ENCODE measurements at regions not wholly inside any gene's neighbourhood (a gene's known extent, or its start where the extent isn't known, plus 50 kb on each side); places are given as distances from the start of the nearest gene placed in this dataset.

DNA sequence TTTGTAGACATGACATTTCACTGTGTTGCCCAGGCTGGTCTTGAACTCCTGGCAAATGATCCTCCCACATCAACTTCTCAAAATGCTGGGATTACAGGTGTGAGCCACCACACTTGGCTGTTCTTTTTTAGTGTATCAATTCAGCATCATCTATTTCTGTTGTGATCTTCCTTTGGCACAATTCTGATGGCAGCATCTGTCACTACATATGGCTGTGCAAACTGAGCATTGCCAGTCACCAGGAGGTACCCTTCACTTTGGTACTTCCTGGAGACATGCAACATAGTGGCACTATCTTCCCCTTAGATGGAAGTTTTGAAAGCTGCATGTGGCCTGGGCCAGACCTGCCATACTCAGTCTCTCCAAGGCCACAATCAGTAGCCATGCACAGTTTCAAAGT, 467.1 kb upstream of the TMPO start:
- TF ChIP-seq CTCF (IDR thresholded peaks at IDR 0.05; ENCODE audit: poor library complexity, severe bottlenecking) (no peak), EP300 (conservative IDR thresholded peaks at IDR 0.05; ENCODE audit: poor library complexity, severe bottlenecking) (no peak), SMC3 (conservative IDR thresholded peaks at IDR 0.05; ENCODE audit: poor library complexity) (no peak)

Measured in neural cell (in vitro differentiated cells).